ENCODE measurements at regions not wholly inside any gene's neighbourhood (a gene's known extent, or its start where the extent isn't known, plus 50 kb on each side); places are given as distances from the start of the nearest gene placed in this dataset.

DNA sequence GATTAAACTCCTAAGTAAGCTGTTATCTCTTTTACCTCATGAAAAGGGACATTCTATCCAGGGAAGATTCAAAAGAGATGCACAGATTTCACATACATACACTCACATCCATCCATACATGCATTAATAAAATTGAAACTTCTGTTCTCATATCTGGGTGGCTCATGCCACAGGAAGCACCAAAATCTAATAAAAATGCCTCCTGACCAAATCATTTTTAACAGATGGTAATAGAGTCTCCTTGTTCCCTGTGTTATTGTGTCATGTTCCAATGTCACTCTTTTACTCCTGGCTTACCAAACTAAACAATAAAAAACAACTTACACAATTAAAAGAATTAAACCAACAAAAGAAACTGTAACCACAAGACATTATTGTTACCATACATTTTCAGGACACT is 742.1 kb upstream of the MANEA start:
- TF ChIP-seq POLR2A (IDR thresholded peaks at IDR 0.05) = no peak
- TF ChIP-seq, protein P1, sequence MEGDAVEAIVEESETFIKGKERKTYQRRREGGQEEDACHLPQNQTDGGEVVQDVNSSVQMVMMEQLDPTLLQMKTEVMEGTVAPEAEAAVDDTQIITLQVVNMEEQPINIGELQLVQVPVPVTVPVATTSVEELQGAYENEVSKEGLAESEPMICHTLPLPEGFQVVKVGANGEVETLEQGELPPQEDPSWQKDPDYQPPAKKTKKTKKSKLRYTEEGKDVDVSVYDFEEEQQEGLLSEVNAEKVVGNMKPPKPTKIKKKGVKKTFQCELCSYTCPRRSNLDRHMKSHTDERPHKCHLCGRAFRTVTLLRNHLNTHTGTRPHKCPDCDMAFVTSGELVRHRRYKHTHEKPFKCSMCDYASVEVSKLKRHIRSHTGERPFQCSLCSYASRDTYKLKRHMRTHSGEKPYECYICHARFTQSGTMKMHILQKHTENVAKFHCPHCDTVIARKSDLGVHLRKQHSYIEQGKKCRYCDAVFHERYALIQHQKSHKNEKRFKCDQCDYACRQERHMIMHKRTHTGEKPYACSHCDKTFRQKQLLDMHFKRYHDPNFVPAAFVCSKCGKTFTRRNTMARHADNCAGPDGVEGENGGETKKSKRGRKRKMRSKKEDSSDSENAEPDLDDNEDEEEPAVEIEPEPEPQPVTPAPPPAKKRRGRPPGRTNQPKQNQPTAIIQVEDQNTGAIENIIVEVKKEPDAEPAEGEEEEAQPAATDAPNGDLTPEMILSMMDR (IDR thresholded peaks at IDR 0.05) = no peak
- no peak for TF ChIP-seq POLR2AphosphoS5 (IDR thresholded peaks at IDR 0.05)
